NCI-H526 (cell line): ENCODE measurements at regions not wholly inside any gene's neighbourhood (a gene's known extent, or its start where the extent isn't known, plus 50 kb on each side); places are given as distances from the start of the nearest gene placed in this dataset.

Experiments
- DNase-seq, 2 experiments: peaks; one replicate each; lab custom pipeline; 2025; lab: John Stamatoyannopoulos, UW

DNA sequence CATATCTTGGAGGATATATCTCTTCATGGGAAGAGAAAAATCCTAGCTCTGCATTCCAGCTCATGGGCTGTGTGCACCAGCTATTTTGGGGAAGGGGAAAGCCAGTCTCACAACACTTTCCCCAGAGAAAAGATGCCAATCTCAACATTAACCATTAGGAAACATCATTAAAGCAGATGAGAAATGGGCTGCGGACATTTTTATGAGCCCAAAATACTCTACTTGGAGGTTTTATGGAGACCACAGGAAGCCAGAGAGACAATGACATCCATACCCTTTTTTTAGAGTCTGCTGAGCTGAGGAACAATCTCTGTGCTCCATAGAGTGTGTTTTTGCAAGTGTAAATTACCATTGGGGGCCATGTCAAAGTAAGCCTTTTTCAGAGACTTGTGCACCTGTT is 213.7 kb downstream of the TRIB2 start:
- DNase-seq, result no peak

DNA sequence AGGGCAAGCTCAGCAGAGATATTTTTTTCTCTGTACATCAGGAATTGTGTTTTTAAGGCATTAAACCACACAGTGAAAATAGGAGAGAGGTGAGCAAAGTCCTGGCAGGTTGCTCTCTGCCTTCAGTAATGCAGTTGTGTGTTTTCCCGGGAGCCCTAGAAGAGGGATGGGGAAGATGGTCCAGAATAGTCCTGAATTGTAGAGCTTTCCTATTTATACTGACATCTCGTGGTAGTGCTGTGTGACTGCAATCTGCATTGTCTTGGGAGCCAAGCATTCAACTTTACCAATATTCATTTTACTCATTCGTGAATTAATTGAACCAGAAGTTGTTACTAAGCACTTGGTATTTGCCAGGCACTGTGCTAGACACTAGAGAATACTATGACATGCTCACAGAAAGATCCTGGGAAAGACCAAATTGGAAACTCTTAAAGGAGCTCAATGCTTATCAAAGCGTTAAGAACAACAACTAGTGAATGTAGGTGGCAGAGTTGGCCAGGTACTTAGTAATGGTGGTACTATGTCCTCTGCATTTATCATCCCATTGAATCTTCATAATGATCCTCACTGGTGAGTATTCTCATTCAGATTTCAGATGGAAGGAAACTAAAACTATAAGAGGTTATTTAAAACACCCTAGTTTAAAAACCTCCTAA is 214.6 kb downstream of the TRIB2 start:
- peak; percentile 11 to 50 for DNase-seq

DNA sequence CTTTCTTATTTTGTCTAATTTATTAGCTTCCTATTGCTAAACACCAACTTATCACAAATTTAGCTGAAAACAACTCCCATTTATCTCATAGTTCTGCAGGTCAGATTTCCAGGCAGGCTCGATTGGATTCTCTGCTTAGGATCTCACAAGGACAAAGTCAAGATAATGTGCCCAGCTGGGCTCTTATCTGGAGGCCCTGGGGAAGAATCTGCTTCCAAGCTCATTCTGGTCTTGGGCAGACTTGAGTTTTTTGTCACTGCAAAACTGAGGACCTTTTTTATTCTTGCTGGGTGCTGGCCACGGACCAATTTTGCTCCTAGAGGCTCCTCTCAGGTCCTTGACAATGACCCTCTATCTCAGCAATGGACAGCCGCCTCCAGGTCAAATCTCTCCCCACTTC is 215.5 kb downstream of the TRIB2 start:
- no peak for DNase-seq

DNA sequence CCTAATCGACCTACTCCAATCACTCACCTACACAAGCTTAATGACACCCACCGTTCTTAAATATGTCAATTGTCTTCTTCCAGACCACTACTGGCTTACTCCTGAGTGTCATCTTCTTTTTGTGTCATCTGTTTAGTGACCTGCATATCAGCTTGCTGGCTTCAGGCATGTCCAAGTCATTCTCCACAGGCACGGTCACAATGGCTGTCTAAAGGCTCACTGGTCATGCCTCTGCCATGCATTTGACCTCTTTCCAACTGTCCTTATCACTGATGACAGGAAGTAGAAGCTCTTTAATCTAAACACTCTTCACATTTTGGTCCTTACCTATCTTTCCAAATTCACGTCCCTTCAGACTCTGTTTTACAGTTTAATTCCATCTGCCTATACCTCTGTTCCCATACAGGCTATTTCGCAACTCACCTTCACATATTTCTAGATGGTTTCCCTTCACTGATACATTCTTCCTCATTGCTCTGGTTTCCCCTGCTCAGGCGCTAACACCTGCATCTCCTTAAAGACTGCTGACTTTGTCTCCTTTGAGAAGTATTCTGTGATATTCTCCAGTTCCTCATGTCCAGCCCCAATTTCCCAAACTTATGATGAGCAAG is 217.5 kb downstream of the TRIB2 start:
- DNase-seq, result no peak

DNA sequence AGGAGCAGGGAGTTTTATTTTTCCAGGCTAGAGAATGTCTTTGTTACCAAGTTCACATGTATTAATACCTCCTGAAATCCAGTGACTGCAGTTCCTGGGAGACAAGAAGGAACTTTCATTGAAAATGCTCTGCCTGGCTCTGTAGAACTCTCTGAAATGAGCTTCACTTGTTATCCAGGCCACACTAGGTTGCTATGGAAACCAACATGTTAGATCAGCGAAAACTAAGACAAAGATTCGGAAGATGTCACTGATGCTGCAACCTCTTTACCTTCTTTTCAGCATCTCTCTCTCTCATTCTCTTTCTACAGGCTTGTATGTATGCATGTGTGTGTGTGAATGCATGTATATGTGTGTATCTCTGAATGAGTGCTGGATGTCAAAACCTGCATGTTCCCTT is 218.5 kb downstream of the TRIB2 start:
- DNase-seq, result no peak

DNA sequence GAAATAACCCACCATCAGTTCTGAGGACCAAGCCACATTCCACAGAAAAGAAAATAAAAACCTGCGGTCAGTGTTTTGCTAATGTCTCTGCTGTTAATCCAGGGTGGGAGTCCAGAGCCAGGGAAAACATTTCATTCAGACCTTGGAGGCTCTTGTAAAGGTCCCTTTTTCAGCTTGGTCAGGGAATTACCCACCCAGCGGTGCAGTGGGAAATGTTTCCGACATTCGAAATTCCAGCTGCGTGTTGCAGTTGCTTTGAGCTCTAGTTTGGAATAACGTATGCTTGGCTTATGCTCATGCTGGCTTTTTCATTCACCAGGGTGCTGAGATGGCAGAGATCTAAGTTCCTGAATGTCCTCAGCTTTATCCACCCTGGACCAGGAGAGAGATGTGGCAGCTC is 219.1 kb downstream of the TRIB2 start:
- no peak for DNase-seq

DNA sequence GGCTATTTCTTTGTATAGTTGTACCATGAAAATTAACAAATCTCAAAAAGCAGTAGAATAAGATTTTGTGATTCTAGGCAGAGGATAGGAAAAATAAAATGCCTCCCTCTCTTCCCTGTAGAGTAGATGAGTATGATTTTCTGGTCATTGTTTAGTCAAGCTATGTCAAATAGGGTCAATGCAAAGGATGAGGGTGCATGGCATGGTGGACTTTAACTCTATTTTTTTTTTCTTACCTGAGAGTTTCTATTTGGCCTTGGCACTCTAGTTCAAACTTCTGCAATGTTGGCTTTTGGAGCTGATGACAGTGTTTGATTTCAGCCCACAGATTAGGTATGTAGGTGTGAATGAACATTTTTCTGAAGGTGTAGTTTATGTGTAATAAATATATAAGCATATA is 224.5 kb downstream of the TRIB2 start:
- no peak for DNase-seq

DNA sequence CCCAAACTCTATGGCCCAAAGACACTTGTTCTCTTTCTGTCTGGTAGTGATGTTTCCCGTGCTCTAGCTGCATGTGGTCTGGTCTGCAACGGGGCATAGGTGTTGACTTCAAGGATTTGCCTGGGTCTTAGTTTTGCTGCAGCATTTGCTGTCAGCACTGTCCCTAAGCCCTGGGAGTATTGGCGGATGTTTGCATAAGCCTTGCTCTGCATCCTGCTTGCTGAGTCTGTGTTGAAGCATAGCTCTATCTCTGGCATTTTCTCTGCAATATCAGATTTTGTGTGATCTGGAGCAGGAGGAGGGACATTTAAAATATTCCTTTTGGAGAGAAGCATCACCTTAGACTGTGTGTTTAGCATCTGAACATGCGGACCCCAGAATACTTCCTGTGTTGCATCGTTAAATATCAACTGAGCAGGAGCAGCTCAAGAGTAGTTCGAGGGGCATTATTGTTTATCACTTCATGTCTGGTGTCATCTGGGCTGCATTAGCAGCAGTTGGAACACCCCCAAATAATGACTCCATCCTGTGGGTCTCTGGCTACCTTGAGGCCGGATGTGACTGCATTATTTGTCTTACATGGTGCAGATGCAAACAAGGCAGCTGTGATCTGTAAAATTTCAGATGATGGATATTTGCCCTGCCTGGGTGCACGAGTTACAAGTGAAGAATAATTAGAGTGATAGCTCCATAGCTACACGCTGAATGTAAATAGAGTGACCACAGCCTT is 231.7 kb downstream of the TRIB2 start:
- no peak for DNase-seq

DNA sequence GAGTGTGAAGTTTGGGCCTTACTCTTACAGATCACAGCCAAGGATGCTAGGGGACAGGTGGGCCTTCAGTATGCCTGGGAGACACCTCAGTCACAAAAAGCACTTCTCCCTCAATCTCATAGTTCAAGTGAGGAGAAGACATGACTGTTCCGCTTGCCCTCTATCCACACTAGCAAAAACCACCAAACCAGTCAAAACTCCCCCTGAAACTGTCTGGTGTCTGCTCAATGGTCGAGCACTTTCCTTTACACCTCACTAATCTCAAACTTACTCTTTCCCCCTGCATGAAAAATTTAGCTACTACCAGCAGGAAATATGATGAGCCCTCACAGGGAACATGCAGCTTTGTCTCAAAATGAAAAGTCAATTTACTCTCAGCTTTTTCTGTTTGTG is 232.2 kb downstream of the TRIB2 start:
- DNase-seq, result no peak

DNA sequence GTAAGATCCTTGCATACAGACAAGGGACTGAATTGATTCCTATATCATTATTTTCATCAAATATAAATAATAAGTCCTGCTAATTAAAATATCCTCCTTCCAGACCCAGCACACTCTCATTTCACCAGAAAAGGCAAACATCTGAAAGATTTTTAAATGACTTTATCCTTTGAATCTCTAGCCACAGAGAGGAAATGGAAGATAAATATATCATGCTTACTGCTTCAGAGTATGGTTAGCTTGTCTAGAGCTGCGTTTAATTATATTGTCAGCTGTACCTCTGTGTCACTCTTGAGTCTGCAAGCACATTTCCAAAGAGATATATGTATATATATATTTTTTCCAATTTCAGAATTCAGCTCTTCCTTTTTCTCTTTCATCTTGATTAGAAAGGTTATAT is 232.7 kb downstream of the TRIB2 start:
- no peak for DNase-seq

DNA sequence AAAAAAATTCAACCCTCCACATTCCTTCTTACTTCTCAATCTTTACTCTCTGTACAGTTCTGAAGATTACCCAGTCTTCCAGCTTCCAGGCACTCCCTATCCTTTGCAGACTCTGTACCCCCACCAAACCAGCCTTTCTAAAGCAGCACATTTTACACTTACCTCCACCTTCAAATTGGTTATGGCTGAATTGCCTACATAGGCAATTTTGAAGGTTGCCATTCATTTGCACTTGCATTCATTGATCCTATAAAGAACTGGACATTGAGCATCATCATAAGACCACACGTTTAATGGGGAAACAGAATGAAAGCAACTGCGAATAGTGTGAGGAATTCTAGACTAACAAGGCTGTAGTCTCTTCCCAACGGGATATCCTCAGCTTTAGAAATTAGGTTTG is 233.4 kb downstream of the TRIB2 start:
- no peak for DNase-seq

DNA sequence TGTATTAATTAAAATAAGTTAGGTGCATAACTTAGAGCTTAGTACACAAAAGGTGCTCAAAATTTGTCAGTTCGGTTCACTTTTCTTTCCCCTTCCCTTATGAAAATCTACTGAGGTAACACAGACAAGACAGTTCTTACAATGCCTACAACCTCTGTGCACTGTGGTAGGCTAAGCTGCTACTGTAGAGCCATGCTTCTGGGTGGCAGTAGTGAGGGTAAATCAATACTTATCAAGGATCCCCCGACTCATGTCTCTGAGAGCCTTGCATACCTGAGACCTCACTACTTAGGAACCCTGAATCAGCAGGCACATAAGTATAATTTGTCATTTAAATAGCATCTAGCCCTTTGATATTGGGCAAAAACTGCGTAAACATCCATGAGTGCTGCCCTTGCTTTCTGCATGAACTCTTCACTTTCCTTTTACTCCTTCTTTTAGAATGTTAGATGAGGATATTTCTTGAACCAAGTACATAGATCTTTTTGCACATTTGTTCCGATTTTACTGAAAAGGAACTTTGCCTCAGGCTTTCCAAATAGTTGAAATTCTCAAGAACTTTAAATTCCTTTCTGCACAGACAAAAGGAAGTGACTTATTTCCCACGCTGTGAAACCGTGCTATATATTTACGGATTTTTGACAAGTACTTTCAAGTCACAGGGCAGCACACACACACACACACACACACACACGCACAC is 234.4 kb downstream of the TRIB2 start:
- no peak for DNase-seq

DNA sequence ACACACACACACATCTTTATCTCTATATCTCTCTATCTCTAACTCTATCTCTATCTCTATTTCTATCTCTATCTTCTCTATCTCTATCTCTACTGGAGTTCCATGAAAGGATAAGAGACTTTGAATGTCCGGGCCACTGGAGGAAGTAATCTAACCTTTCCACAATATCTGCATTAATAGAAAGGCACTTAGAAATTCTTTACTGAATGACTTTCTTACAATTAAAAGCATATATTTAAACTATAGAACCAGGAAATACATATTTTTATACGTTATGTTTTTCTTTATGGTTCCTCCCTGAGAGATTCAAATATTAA is 234.9 kb downstream of the TRIB2 start:
- DNase-seq, result no peak

DNA sequence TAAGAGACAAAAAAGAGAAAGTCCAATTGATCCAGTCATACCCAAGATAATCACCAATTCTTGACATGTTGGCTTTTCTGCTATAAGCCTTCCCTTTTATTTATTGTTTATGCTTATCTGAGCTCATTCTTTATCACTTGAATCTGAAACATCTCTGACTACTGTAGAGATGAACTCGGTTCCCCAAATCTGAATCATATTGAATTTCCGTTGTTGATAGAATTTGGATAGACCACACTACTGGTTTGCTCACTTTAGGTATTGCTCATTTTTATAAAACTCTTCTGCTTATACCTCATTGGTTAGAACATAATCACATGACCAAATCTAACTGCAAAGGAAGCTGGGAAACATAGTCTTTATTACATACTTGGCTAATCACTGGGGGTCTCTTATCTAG is 236.9 kb downstream of the TRIB2 start:
- DNase-seq, result no peak

DNA sequence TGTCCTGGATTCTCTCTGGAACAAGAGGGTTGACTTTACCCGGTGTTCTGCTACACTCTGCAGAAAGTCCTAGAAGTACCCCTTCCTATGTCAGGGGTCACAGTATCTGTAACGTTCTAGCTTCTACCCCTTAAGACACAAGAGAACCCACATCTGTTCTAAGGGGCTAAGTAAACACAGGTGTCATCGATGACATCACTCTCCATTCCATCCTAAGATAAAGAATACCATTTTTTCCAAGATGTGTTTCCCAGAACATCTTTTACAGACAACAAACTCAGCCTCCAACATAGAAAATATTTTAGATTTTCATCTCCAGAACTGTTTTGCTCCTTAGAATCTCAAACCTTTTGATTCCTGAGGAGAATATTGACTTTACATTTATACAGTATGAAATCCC is 239.1 kb downstream of the TRIB2 start:
- no peak for DNase-seq

DNA sequence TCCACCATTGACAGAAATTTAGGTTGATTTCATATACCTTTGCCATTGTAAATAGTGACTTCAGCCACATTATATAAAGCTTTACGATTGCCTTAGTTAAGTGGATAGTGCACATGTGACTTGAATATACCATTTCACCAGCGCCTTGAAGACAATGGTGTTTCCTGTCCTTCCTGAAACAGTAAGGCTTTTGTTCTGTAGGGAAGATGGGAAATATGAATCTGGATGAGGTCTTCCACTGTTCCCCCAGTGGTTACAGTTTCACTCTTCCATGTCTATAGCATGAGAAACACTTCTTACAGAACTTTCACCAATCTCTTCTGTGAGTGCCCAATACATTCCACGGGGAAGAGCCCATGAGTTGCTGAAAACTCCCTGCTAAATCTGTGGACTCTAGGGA is 240.5 kb downstream of the TRIB2 start:
- no peak for DNase-seq

DNA sequence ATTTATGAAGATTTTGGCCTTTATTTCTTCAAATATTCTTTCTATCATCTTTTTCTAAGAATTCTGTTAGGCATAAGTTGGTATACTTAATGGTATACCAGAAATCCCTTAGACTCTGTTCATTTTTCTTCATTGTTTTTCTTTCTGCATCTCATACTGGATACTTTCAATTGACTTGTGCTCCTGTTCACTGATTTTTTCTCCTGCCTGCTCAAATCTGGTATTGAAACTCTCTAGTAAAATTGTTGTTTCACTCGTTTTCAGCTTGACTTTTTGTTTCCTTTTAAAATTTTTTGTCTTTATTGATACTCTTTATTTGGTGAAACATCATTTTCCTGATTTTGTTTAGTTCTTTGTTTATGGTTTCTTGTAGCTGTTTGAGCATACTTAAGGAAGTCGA is 243.2 kb downstream of the TRIB2 start:
- DNase-seq, result no peak

DNA sequence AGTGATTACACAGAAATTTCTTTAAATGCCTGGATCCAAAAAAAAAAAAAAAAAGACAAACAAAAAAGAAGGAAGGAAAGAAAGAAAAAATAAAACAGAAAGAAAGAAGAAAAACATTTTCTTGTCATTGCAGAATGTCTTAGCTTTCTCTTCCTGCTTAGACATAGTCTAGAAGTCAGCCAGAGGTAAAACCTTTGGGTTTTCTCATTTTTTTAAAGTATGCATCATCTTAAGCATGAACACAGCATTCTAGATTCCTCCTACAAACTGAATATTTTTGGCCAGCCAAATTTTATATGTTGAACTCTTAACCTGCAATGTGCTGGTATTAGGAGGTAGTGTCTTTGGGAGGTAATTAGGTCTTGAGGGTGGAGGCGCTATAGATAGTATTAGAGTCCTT is 243.9 kb downstream of the TRIB2 start:
- DNase-seq, result no peak

DNA sequence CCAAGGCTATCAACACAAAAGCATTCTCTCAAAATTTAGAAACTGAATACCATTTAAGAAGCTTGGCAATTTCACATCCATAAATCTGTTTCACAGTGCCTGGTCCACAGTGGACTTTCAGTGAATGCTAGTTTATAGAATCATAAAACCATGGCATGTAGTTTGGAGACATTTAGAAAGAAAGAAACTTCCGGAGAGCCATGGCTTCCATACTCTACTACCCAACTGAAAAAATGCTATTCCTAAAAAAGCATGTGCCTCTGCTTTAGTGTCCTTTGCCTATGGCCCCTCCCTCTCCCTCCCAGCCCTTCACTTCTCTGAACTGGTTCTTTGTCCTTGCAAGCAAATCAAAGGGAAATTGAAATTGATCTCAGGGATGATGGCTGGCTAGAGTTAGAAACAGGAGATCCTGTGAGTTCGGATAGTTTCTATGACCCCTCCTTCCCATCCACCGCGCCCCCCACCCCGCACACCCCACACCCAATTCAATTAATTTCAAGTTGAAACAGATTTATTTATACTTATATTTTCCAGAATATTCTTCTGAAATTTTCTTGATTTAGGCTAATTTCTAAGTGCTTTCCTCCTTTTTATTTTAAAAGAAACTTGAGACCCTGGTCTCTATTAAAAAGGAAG is 248.3 kb downstream of the TRIB2 start:
- DNase-seq, result peak in 1 of 2 experiments; percentile 5

DNA sequence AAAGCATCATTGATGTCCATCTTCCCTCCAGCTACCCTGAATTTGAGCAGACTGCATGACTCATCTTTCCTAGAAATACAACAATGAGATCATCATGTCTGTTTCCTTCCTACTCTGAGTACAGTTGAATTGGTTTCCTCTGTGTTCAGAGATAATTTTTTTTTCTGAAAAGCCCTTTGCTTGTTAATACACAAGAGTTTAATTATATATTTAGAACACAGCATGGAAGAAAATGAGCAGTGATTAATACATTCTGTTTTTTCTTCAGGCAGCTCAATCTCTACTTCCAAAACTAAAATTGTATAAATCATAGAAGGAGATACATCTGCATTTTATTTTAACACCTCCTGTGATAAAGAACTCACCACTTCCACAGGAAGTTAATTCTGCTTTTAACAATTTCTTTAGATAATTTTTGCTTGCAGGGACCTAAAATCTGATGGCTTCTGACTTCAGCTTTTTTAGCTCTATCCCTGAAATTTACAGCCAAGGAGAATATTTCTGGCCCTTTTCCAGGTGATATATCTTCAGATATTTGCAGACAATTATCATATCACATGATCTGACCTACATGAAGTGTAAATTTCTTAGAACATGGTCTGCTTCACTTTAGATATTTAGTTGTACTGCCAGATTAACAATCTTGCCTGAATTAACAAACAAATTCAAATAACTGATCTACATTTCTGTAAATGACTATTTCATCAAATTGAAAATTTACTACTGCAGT is 249.0 kb downstream of the TRIB2 start:
- no peak for DNase-seq

DNA sequence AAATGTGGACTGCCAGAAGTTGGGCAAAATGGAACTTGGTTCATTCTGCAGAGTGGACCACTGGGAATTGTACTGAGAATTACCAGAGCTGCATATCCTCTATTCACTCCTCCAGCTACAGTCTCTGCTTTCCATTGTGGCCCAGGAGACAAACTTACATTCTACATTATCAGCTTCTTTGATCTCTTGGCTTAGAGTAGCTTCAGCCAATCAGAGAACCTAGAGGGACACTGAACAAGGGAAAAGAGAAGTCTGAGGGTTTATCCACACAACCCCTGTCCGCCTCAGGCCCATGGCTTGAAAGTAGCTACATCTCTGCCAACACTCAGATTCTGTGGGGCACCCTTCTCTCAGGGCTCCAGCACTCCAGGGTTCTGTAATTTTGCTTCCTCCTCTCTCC is 251.1 kb downstream of the TRIB2 start:
- DNase-seq, result no peak

DNA sequence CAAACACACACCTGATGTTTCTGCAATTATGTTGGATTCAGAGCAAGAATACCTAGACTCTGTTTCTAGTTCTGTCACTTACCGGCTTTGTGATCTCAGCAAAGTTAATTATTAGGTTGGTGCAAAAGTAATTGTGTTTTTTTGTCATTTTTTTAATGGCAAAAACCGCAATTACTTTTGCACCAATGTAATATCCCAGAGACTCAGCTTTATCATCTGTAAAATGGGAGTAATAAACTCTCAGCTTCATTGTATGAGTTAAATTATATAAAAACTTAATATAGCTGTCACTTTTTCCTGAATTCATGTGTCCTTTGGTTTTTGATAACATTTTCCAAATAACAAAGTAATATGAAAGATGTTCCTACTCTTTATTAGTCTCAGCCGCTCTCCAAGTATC is 251.7 kb downstream of the TRIB2 start:
- DNase-seq, result no peak
